Ureter (tissue), 1 donor: ENCODE measurements at regions not wholly inside any gene's neighbourhood (a gene's known extent, or its start where the extent isn't known, plus 50 kb on each side); places are given as distances from the start of the nearest gene placed in this dataset.

Source experiments
- DNase-seq: peaks from one replicate; pipeline ENCODE4 v3.0.0-alpha.2; 2020; ENCODE audit warnings: low spot score
- donor health status: DM: yes; HTN: yes; CAD: no.

DNA sequence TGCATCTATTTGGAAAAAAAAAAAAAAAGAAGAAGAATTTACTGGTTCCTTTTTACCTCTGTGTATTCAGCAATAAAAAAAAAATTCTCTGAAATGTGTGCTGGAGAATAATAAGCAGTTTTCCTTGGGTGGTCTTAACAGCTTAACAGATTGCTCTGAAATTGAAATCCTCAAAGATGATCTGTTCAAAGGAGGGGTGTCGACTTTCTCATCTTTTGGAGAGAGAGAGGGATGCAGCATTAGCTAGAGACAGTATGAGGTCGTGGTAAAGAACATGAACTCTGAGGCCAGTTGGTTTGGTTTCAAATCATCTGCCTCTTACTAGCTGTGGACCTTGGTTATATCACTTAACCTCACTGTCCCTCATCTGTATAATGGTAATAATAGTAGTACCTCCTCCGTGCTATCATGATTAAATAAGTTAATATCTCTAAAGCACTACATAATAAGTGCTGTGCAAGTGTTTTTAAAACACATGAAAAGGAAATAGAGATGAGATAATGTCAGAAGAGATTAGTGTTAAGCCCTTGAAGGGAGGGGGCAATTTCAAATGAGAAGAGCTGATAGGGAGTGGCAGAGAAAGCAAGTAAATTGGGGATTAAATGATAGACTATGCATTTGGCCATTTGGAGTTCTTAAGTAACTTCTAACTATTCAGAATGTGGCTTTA lies 109.9 kb upstream of the LIMCH1 start:
- no peak for DNase-seq

DNA sequence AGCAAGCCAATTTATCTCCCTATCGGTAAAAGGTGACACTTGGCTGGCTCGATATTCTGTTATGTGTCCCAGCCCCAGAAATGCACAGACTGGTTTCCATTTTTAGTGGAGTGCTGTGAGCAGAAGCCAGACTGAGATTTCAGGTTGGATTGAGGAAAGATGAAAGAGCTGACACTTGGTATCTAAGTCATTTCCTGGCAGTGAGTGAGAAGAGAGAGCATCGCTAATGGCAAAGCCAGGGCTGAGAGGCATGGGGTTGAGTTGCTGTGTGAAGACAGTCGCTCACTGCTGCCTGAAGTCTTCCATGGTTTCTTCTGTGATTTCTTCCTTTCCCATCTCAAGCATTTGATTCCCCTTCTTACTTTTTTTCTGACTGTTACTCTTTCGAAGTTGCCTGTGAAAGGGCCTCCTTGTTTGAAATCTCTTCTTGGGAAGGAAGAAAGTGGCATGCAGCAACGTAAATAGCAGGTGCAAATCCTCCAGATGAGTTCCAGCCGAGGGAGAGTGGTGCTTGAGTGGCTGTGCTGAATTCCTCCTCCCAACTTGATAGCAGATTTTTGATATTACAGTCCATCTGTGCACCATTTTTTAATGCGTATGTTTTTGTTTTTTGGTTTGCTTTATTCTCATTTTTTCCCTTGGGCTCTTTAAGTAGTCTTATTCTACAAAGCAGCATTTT lies 109.2 kb upstream of the LIMCH1 start:
- no peak for DNase-seq

DNA sequence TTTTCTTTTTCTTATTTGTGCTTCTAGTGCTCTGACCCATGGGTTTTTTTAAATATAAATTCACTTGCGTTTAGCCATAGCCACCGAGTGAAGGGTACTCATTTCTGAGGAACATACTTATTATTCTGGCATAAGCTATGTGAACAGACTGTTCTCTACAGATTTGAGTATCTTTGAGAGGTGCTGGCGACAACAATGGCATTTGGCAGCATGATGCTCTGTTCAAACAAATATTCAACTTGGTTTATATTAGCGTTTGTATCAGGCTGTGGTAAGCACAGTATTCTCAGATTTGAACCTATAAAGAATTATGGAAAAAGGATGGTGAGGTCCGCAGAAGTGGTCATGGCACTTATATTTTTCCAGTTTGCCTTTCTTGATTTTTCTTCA lies 108.7 kb upstream of the LIMCH1 start:
- DNase-seq, result no peak

- DNase-seq, result no peak
Observed at GRCh38 chr4:41430792-41431191, 107.2 kb upstream of the LIMCH1 start.

DNA sequence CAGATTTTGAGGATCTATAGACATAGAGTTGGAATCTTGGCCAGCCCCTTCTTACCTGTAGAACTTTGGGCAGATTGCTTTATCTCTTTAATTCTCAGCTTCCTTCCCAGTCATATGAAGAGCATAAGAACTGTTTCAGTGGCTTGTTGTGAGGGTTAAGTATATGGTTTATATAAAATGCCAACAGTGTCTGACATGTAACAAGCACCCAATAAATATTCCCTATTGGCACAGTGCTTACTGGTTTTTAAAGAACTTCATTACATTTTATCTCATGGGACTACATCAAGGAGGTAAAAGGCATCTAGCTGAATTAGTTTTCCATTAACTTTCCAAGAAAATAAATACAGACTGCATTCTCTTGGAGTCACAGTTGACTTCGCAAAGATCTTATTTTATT lies 106.7 kb upstream of the LIMCH1 start:
- no peak for DNase-seq

DNA sequence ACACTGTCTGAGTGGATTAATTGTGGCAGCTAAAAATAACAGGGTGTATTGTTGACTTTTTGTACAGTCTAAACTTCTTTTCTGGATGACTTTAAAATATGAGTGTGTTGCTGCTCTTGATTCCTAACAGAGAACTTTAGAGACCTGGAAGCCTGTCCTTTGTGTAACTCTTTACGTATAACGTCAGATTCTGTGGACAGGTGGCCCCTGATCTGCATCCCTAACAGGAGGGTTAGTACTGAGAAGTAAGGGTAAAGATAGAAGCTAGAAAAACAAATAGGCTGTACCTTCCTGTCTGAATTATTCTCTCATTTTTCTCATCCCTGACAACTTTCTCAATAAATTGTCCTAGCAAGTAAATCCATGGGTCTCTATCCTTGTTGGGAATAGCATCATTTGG lies 105.7 kb upstream of the LIMCH1 start:
- DNase-seq, result no peak

- no peak for DNase-seq
Observed at GRCh38 chr4:41432881-41433280, 105.1 kb upstream of the LIMCH1 start.

DNA sequence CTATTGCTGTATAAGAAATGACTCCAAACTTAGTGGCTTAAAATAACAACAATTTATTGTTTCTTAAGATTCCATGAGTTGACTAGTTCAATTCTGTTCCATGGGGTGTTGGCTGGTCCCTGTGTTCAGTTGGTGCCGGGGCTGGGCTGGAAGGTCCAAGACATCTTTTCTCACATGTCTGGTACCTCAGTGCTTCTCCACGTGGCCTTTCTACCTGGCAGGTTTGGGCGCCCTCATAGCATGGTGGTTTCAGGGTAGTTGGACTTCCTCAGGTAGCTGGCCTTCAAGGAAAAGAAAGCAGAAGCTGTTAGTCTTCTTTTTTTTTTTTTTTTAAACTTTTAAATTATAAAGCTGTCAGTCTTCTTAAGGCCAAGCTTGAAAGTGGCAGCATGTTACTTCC lies 104.6 kb upstream of the LIMCH1 start:
- DNase-seq, result no peak

DNA sequence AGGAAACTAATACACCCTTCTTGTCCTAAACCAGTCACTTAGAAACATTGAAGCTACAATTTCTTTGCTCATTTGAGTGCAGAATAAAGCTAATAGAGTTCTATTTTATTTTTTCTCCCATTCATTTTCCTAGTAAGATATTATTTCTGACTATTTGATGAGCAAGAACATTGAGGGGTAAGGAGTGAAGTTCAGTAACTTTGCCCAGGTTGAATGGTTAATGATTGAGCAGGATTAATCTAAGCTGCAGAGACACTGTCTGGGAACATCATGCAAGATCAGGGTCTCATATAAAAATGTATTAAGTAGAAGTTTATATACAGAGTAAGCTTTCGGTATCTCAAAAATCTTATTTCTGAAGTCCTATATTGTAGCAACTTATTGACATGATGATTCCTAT lies 102.4 kb upstream of the LIMCH1 start:
- DNase-seq, result no peak

DNA sequence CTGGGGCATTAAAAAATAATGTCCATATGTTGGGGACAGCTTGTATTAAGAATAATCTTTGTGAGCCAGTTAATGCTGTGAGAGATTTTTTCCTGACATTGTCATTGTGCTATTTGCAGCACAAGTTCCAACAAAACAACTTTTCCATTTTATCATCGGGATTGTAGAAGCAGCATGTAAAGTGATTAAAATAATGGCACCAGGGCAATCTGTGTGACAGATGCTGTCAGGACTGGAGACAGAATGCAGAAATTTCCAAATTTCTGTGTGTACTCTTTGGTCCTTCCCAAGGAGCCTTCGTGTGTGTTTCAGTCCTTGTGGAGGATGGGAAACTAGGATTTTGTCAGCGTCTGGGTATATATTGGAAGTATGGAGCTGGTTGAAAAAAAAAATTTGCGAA lies 101.5 kb upstream of the LIMCH1 start:
- no peak for DNase-seq

DNA sequence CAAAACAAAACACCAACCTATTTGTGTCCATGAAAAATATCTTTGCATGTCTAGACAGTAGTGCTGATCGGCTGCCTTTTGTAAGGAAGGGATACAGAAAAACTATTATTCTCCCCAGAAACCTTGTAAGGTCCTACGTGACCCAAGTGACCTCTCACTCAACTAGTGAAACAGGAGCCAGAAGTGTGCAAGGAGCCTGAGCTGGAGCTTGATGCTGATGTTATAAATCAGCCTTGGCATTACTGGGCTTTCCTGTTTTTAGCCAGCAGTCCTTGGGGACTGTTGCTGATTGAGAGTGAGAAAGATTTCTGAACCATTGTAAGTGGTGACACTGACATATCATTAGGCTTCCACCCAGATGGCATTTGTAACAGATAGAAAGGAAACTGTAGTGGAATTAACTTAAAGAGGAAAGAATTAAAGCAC lies 100.8 kb upstream of the LIMCH1 start:
- DNase-seq, result no peak

- no peak for DNase-seq
Observed at GRCh38 chr4:41438931-41439297, 99.0 kb upstream of the LIMCH1 start.

- no peak for DNase-seq
Observed at GRCh38 chr4:41442810-41443209, 95.1 kb upstream of the LIMCH1 start.

GRCh38 chr4:41443340-41444079 lies 94.4 kb upstream of the LIMCH1 start:
- DNase-seq, result no peak

DNA sequence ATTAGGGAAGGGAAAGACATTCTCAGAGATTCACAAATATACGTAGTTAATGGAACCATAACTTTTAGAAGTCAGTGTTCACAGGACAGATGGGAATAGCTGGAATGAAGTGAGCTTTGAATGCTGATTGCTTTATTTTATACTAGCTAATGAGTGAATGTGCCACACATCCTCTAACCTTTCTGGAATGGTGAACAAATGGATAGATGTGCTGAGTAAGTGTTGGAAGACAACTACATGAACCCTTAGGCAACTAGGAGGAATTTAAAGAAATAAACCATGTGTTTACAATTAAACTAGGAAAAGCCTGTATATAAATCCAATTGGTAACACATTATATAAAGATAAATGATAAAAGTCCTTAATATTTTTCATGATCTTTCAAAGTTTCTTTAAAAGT lies 91.6 kb upstream of the LIMCH1 start:
- DNase-seq, result no peak

- no peak for DNase-seq
Observed at GRCh38 chr4:41446981-41447725, 90.8 kb upstream of the LIMCH1 start.

DNA sequence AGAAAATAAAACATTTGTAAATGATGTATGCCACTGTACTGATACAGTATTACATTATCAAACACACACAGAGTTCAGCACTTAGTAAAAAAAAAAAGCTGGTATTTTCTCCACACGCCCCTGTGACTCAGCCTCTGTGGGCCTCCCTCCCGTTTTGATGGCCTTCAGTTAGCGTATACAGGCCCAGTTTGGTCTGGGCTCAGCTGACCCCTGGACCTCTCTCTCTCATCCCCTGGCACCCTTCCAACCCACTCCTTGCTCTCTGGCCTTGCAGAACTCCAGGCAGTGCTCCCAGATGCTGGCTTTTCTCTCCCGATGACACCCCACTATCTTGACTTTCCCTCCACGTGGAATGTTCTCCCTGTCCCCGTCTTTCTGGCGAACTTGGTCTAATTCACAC lies 89.0 kb upstream of the LIMCH1 start:
- DNase-seq, result no peak

DNA sequence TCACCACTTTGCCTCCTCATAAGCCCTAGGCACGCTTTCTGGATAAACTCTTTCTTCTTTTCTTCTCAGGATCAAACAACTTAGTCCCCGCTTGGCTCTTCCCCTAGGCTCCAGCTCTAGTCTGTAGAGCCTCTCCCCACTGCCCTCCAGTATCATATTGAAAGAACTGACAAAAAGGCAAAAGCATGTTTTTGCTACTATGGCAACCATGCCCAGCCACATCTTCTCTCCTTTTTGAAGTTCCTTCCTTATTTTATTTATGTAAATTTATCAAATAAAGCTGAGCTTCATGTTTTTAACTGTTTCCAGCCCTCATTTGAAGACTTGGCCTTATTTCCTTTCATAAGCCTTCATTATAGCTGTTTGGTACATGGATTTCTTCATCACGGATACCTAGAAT lies 86.0 kb upstream of the LIMCH1 start:
- no peak for DNase-seq

DNA sequence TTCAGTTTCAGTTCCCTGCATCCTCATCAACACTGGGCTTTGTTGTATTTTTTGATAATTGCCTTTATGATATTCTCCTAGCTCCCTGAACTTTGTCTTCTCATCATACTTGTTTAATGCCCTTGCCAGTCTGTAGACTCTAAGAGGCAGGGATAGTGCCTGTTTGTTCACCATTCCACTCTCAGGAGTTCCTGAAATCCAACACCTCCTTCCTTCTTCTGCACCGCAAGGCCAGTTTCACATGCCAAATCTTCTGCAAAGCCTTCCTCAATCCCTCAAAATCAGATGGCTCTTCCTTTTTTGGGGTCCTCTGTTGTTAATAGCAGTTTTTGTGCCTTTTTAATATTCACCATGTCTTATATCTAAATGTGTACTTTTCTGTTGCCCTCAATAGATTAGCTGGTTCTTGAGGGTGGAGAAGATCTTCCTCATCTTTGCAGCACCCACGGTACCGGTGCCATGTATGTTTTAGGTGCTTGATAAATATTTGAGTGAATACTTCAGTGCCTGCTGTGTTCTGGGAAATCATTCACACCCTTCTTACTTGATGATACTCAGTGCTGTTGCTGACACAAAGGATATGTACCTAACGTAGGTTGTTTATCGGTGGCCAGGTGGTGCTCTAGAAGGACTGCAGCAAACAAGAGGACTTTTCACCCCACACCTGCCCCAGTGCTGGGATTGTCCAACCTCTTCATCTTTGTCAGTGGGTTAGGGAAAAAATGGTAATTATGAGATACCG lies 85.3 kb upstream of the LIMCH1 start:
- DNase-seq, result no peak

DNA sequence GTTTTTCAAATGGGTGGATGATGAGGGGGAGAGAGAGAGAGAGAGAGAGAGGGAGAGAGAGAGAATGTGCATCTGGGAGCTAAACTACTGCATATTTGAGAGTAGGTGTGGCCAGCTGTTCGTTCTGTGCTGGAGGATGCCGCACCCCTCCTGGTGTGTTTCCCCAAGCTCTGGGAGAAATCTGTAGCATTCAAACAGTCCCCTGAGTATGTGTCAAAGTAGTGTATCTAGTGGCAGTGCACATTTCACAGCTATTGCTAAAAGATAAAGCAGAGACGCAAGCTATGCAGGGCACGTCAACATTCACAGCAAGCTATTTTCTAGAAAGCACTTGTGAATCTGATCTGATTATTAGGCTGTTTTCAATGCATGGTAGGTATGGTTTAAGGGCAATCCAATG lies 83.5 kb upstream of the LIMCH1 start:
- DNase-seq, result no peak

- no peak for DNase-seq
Observed at GRCh38 chr4:41455206-41455605, 82.8 kb upstream of the LIMCH1 start.

GRCh38 chr4:41456559-41457101 lies 81.3 kb upstream of the LIMCH1 start:
- no peak for DNase-seq
